Fibroblast of lung (primary cell): ENCODE measurements at regions not wholly inside any gene's neighbourhood (a gene's known extent, or its start where the extent isn't known, plus 50 kb on each side); places are given as distances from the start of the nearest gene placed in this dataset.

Source experiments
- DNase-seq, 2 donors: peaks; one replicate each; pipeline versions ENCODE4 v3.0.0 to v3.0.0-alpha.2; 2010; ENCODE audit warnings: low read depth in 2 of 2
- H2AFZ ChIP-seq: 2 replicates; pipeline ENCODE4 v1.5.1; 2012; ENCODE audit warnings: low read length, control low read depth, inconsistent platforms
- H3K27ac ChIP-seq: 2 replicates; pipeline ENCODE4 v1.5.1; 2011; ENCODE audit warnings: low read length, control low read depth; ENCODE audit not compliant: insufficient read depth
- H3K27me3 ChIP-seq: 2 replicates; pipeline ENCODE4 v1.5.1; 2011; ENCODE audit warnings: mild to moderate bottlenecking, low read length; ENCODE audit not compliant: control insufficient read depth, insufficient read depth
- H3K36me3 ChIP-seq: 2 replicates; pipeline ENCODE4 v1.5.1; 2011; ENCODE audit warnings: low read length; ENCODE audit not compliant: control insufficient read depth, insufficient read depth
- H3K4me1 ChIP-seq: 2 replicates; pipeline ENCODE4 v1.5.1; 2011; ENCODE audit warnings: low read length; ENCODE audit not compliant: control insufficient read depth, insufficient read depth; ENCODE audit errors: extremely low read depth
- H3K4me2 ChIP-seq: 2 replicates; pipeline ENCODE4 v1.5.1; 2011; ENCODE audit warnings: low read length, control low read depth; ENCODE audit not compliant: insufficient read depth; ENCODE audit errors: extremely low read depth
- H3K4me3 ChIP-seq, 4 experiments: fragments of 200-600 bp in 1 of 4; sonication (generic) in 1 of 4; replicated peaks in 1 of 4; 2 replicates each; pipeline ENCODE4 v1.5.1; 2011 to 2016; ENCODE audit warnings: low read length in 4 of 4, low read depth in 3 of 4, mild to moderate bottlenecking in 3 of 4, control low read depth in 2 of 4, inconsistent platforms in 1 of 4, mixed read lengths in 1 of 4; ENCODE audit not compliant: insufficient read depth in 1 of 4; ENCODE audit errors: control extremely low read depth in 1 of 4
- H3K79me2 ChIP-seq: 2 replicates; pipeline ENCODE4 v1.5.1; 2012; ENCODE audit warnings: mild to moderate bottlenecking, low read length, inconsistent platforms; ENCODE audit not compliant: control insufficient read depth, insufficient read depth
- H3K9ac ChIP-seq: 2 replicates; pipeline ENCODE4 v1.5.1; 2011; ENCODE audit warnings: mild to moderate bottlenecking, low read length, control low read depth; ENCODE audit not compliant: insufficient read depth
- H3K9me3 ChIP-seq: 2 replicates; pipeline ENCODE4 v1.5.1; 2012; ENCODE audit warnings: low read depth, low read length; ENCODE audit not compliant: control insufficient read depth, insufficient read depth
- H4K20me1 ChIP-seq: 2 replicates; pipeline ENCODE4 v1.5.1; 2011; ENCODE audit warnings: low read length; ENCODE audit not compliant: control insufficient read depth, insufficient read depth; ENCODE audit errors: extremely low read depth
- EZH2 ChIP-seq: IDR thresholded peaks from 2 replicates; pipeline ENCODE4 v1.5.1; 2012; ENCODE audit warnings: low read length, control low read depth, mild to moderate bottlenecking; ENCODE audit errors: missing control alignments
- TF ChIP-seq, protein P1 (sequence below), 2 donors: IDR thresholded peaks in 1 of 2; conservative IDR thresholded peaks in 1 of 2; 1 replicate in 1 of 2; 2 replicates in 1 of 2; pipeline ENCODE4 v1.5.1; 2011 to 2012; ENCODE audit warnings: low read length in 2 of 2, control low read depth in 1 of 2, inconsistent platforms in 1 of 2, low read depth in 1 of 2, mild to moderate bottlenecking in 1 of 2

DNA sequence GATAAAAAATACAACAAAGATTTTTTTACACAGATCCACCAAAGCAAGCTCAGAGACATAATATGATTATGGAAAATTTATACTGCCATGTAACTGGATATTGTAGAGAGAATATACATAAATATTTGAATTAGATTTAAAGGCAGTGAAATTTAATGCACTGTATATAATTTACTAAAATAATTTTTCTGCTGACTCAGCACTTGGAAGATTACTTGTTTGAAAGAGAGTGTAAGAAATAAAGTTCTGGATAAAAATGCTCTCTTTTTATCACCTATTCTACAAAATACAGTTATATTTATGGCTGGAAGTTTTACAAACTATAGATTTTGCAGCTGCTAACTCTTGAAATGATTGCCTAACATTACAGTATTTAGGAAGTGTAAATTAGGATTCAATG lies 628.3 kb upstream of the CHORDC1 start:
- Histone ChIP-seq H3K4me2 (no peak overlapping the region), H3K9me3 (no peaks in the 10 kb centered on the region), H2AFZ (no peak overlapping the region), H3K36me3 (no peaks in the 10 kb centered on the region), H3K27ac (no peak overlapping the region), H3K27me3 (no peaks in the 10 kb centered on the region), H3K4me1 (no peaks in the 10 kb centered on the region), H3K4me3 (no peak overlapping the region), H4K20me1 (no peaks in the 10 kb centered on the region), H3K9ac (no peak overlapping the region), H3K79me2 (no peaks in the 10 kb centered on the region)
- no peak for DNase-seq
- TF ChIP-seq, protein P1, sequence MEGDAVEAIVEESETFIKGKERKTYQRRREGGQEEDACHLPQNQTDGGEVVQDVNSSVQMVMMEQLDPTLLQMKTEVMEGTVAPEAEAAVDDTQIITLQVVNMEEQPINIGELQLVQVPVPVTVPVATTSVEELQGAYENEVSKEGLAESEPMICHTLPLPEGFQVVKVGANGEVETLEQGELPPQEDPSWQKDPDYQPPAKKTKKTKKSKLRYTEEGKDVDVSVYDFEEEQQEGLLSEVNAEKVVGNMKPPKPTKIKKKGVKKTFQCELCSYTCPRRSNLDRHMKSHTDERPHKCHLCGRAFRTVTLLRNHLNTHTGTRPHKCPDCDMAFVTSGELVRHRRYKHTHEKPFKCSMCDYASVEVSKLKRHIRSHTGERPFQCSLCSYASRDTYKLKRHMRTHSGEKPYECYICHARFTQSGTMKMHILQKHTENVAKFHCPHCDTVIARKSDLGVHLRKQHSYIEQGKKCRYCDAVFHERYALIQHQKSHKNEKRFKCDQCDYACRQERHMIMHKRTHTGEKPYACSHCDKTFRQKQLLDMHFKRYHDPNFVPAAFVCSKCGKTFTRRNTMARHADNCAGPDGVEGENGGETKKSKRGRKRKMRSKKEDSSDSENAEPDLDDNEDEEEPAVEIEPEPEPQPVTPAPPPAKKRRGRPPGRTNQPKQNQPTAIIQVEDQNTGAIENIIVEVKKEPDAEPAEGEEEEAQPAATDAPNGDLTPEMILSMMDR (conservative IDR thresholded peaks at IDR 0.05 in 1 of 2, IDR thresholded peaks at IDR 0.05 in 1 of 2; ENCODE audit: low read depth in 1 of 2, low read length in 2 of 2): no peak
- TF ChIP-seq EZH2: no peak

DNA sequence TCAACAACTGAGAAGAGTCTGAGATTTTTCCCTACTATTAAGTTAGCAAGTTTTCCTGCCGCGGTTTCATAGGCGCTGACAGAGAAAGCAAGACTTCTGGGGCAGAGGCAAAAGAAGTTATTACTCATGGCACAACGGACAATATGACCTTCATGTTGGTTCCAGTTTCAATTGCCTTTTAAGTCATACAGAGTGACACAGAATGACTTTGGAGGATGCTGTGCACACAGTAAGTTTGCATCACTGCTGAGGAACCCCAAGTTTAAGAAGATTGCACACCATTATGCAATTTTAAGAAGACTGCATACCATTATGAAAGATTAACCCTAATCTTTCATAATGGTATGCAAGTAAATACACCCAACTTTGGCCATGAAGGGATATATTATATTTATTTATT lies 626.5 kb upstream of the CHORDC1 start:
- Histone ChIP-seq H3K27me3 (no peaks in the 10 kb centered on the region), H3K79me2 (no peaks in the 10 kb centered on the region), H3K36me3 (no peaks in the 10 kb centered on the region), H3K4me3 (no peak overlapping the region), H3K9ac (no peak overlapping the region), H2AFZ (no peak overlapping the region), H4K20me1 (no peaks in the 10 kb centered on the region), H3K27ac (no peak overlapping the region), H3K4me1 (no peaks in the 10 kb centered on the region), H3K4me2 (no peak overlapping the region), H3K9me3 (no peaks in the 10 kb centered on the region)
- TF ChIP-seq, protein P1 (conservative IDR thresholded peaks at IDR 0.05 in 1 of 2, IDR thresholded peaks at IDR 0.05 in 1 of 2; ENCODE audit: low read depth in 1 of 2, low read length in 2 of 2): no peak
- DNase-seq: no peak

DNA sequence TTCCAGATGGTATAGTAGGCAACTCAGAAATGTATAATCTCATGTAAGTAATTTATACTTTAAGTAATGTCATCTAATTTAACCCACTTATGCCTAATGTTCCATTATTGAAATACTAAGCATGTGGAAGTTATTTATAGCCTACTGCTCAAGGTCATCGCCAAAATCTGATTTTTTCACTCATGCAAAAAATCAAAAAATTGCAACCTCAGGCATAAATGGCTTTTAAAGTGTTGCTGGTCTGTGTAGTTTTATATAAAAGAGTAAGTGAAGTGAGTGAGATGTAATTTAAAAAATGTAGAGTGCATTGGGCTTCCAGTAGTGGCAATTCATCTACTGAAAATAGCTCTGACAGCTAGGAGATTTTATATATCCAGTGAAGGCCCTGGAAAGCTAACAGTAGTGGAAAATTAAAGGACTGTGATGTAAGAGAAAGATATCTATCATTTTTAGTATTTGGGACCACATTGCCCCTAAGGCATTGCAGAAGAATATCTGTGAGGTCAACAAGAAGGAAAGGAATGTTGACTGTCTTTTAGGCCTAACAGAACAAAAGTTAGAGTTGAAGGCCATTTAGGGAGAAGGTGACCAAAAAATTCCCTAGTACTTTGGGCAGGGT lies 624.5 kb upstream of the CHORDC1 start:
- Histone ChIP-seq H3K4me2 (no peak overlapping the region), H2AFZ (no peak overlapping the region), H3K9ac (no peak overlapping the region), H3K27me3 (no peaks in the 10 kb centered on the region), H4K20me1 (no peaks in the 10 kb centered on the region), H3K4me1 (no peaks in the 10 kb centered on the region), H3K36me3 (no peaks in the 10 kb centered on the region), H3K9me3 (no peaks in the 10 kb centered on the region), H3K27ac (no peak overlapping the region), H3K79me2 (no peaks in the 10 kb centered on the region), H3K4me3 (no peak overlapping the region)
- DNase-seq: no peak
- TF ChIP-seq, protein P1 (conservative IDR thresholded peaks at IDR 0.05 in 1 of 2, IDR thresholded peaks at IDR 0.05 in 1 of 2; ENCODE audit: low read depth in 1 of 2, low read length in 2 of 2): no peak
- TF ChIP-seq EZH2: no peak
